Suprapubic skin (tissue), 4 donors: ENCODE measurements at regions not wholly inside any gene's neighbourhood (a gene's known extent, or its start where the extent isn't known, plus 50 kb on each side); places are given as distances from the start of the nearest gene placed in this dataset.

Source experiments
- DNase-seq, 2 donors: peaks; one replicate each; pipeline ENCODE4 v3.0.0-alpha.2; 2019; ENCODE audit warnings: low spot score in 2 of 2
- H3K27ac ChIP-seq: fragments of 200-600 bp; sonication (generic); one replicate; pipeline ENCODE4 v1.5.1; 2019
- H3K27me3 ChIP-seq: fragments of 200-600 bp; sonication (generic); one replicate; pipeline ENCODE4 v1.5.1; 2019
- H3K36me3 ChIP-seq: fragments of 200-600 bp; sonication (generic); one replicate; pipeline ENCODE4 v1.5.1; 2019
- H3K4me1 ChIP-seq: fragments of 200-600 bp; sonication (generic); one replicate; pipeline ENCODE4 v1.5.1; 2019
- H3K4me3 ChIP-seq: fragments of 200-600 bp; sonication (generic); one replicate; pipeline ENCODE4 v1.5.1; 2019; ENCODE audit warnings: mild to moderate bottlenecking
- H3K9me3 ChIP-seq: fragments of 200-600 bp; sonication (generic); one replicate; pipeline ENCODE4 v1.5.1; 2019
- CTCF ChIP-seq, 2 donors: fragments of 200-600 bp in 1 of 2; fragments of 450-650 bp in 1 of 2; sonication (generic) in 1 of 2; IDR thresholded peaks; one replicate each; pipeline ENCODE4 v1.5.1; 2016 to 2019; ENCODE audit warnings: antibody characterized with exemption in 2 of 2, mild to moderate bottlenecking in 1 of 2, moderate library complexity in 1 of 2
- EP300 ChIP-seq: sonication (generic); formaldehyde crosslinking; IDR thresholded peaks from one replicate; pipeline ENCODE4 v1.6.1; 2017; ENCODE audit warnings: antibody characterized with exemption
- POLR2A ChIP-seq, 2 donors: fragments of 450-650 bp; IDR thresholded peaks; one replicate each; pipeline ENCODE4 v1.6.1; 2017; ENCODE audit warnings: antibody characterized with exemption in 2 of 2, mild to moderate bottlenecking in 2 of 2, moderate library complexity in 2 of 2
- POLR2AphosphoS5 ChIP-seq, 3 donors: sonication (generic); formaldehyde crosslinking; IDR thresholded peaks; one replicate each; pipeline ENCODE4 v1.6.1; 2017; ENCODE audit warnings: antibody characterized with exemption in 3 of 3
- WGBS: methylation state at CpG from one replicate; pipeline ENCODE4 v1.1.5; 2018; 5-methylcytosine and 5-hydroxymethylcytosine counted together

DNA sequence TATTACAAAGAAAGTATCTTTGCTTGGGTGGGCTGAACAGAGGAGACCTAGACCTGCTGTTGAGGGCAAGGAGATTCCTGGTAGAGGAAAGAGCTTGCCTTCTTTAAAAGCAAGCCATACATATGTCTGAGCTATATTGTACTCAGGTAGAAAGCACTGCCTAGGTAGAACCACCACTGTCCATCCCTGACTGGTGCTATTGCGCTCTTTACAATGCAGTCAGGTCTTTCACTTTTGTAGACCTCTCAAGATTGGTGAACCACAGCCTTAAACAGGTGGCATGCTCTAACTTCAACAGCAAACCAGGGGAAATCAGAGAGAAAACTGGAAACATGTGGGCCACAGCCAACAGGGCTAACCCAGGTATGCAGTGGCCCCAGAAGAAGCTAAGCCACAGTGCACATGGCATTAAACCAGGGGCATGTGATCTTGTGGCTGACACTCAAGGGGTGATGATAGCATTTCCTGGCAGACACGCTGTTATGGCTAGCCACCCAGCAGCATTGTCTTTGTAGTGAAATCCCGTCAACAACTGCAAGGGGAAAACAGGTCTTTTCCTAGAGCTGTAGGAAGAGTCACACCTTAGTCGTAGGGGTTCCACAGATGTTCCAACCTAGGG lies 253.9 kb upstream of the PCSK5 start:
- no peaks in the 10 kb centered on the region for H3K27me3 ChIP-seq
- WGBS, result 74% methylated on average over 4 of the region's 4 CpGs

GRCh38 chr9:75639971-75640610 lies 250.4 kb upstream of the PCSK5 start:
- no peaks in the 10 kb centered on the region for H3K27me3 ChIP-seq
- no peaks in the 10 kb centered on the region for H3K4me1 ChIP-seq
- no peaks in the 10 kb centered on the region for H3K9me3 ChIP-seq
- WGBS, result 100% methylated on average over 1 of the region's 1 CpG
- no peak overlapping the region for H3K4me3 ChIP-seq
- TF ChIP-seq EP300 (no peak), POLR2A (IDR thresholded peaks at IDR 0.05) (no peak), POLR2AphosphoS5 (IDR thresholded peaks at IDR 0.05) (no peak), CTCF (IDR thresholded peaks at IDR 0.05) (no peak)
- no peak for DNase-seq
- no peaks in the 10 kb centered on the region for H3K36me3 ChIP-seq
- H3K27ac ChIP-seq, result no peak overlapping the region

More for the DNA sequence above, 253.9 kb upstream of the PCSK5 start:
- Histone ChIP-seq H3K4me3 (no peak overlapping the region), H3K27ac (no peak overlapping the region), H3K36me3 (no peaks in the 10 kb centered on the region), H3K4me1 (no peaks in the 10 kb centered on the region), H3K9me3 (no peaks in the 10 kb centered on the region)
- TF ChIP-seq EP300 (no peak), POLR2AphosphoS5 (IDR thresholded peaks at IDR 0.05) (no peak), CTCF (IDR thresholded peaks at IDR 0.05) (no peak), POLR2A (IDR thresholded peaks at IDR 0.05) (no peak)
- no peak for DNase-seq

GRCh38 chr9:75642522-75642921 lies 248.0 kb upstream of the PCSK5 start:
- no peaks in the 10 kb centered on the region for H3K4me1 ChIP-seq
- H3K27me3 ChIP-seq, result no peaks in the 10 kb centered on the region
- H3K27ac ChIP-seq, result no peak overlapping the region
- TF ChIP-seq POLR2AphosphoS5 (IDR thresholded peaks at IDR 0.05), result no peak
- TF ChIP-seq EP300, result no peak
- no peak overlapping the region for H3K4me3 ChIP-seq
- H3K36me3 ChIP-seq, result no peaks in the 10 kb centered on the region
- no peak for DNase-seq
- no peaks in the 10 kb centered on the region for H3K9me3 ChIP-seq

DNA sequence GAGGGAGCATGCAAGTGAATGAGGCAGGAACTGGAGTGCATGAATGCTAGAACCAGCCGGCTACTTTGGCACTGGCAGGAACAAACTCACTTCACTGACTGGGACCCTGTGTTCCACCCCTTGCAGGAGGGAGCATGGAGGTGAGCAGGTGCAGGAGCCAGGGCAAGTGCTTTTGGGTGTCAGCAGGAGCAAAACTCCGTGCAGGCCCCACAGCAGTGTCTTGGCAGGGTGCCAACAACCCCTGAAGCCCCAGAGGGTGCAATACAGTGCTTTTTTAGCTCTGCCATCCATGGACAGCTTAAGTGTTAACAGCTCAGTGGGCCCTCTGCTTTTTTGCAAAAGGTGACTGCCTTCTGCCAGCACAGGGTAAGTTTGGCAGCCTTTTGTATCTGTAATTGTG lies 245.8 kb upstream of the PCSK5 start:
- Histone ChIP-seq H3K27ac (no peak overlapping the region), H3K4me3 (no peak overlapping the region), H3K27me3 (no peaks in the 10 kb centered on the region), H3K9me3 (no peaks in the 10 kb centered on the region), H3K36me3 (no peaks in the 10 kb centered on the region), H3K4me1 (no peaks in the 10 kb centered on the region)
- TF ChIP-seq EP300 (no peak), POLR2A (IDR thresholded peaks at IDR 0.05) (no peak), POLR2AphosphoS5 (IDR thresholded peaks at IDR 0.05) (no peak), CTCF (IDR thresholded peaks at IDR 0.05) (no peak)
- no peak for DNase-seq
- WGBS, result 64% methylated on average over 2 of the region's 2 CpGs

GRCh38 chr9:75648034-75648433 lies 242.4 kb upstream of the PCSK5 start:
- DNase-seq, result no peak
- Histone ChIP-seq H3K4me1 (no peaks in the 10 kb centered on the region), H3K9me3 (no peaks in the 10 kb centered on the region), H3K27ac (no peak overlapping the region), H3K27me3 (no peaks in the 10 kb centered on the region), H3K4me3 (no peak overlapping the region), H3K36me3 (no peaks in the 10 kb centered on the region)
- 35% methylated on average over 8 of the region's 8 CpGs for WGBS
- TF ChIP-seq CTCF (IDR thresholded peaks at IDR 0.05) (no peak), POLR2A (IDR thresholded peaks at IDR 0.05) (no peak), POLR2AphosphoS5 (IDR thresholded peaks at IDR 0.05) (no peak), EP300 (no peak)
